ENCODE measurements at regions not wholly inside any gene's neighbourhood (a gene's known extent, or its start where the extent isn't known, plus 50 kb on each side); places are given as distances from the start of the nearest gene placed in this dataset.

DNA sequence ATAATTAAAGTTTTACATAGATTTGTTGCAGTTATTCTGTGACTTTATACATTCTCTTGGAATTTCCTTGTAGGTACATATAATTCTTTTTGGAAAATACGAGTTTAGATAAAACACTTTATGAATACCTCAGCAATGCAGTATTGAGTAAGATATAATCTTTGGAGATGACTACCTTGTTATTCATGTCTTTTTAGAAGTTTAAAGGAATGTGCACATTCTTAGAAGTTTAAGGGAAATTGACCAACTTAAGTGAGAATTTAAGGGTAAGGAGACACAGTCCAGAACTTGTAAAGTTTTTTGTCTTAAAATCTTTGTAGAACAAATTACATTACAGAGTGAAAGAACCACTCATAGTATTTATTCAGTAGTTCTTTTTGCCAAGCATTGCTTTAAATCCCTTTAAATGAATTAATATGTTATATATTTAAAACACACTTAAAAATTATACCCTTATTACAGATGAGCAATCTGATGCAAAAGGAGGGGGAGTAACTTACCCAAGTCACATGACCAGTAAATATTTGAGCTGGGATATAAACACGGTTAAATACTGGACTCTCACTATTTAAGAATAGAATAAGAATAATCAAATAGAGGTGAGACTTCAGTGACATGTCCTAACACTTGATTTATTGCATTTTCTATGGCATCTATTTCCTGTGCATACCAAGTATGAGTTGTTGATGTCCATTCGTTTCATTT is 139.5 kb upstream of the FERD3L start:
- no peak overlapping the region for H3K27ac ChIP-seq (ENCODE audit: insufficient read depth, low read length)
- H3K4ac ChIP-seq (ENCODE audit: low read depth, low read length), result no peak overlapping the region
- no peak overlapping the region for H4K91ac ChIP-seq (ENCODE audit: insufficient read depth, low read depth, low read length)
- in situ Hi-C loops (cut with MboI; ENCODE audit: low sequenced_read_pairs) (no loop called here), intact Hi-C loops (cut with micrococcal nuclease) (loop anchor here (5.0 kb wide), 1 partner anchor 62 kb away; no protein-coding TSS in a partner anchor), dilution Hi-C loops (cut with HindIII; ENCODE audit: low sequenced_read_pairs, unreplicated experiment) (no loop called here)
- ATAC-seq (ENCODE audit: low read depth) (peak; percentile 83), DNase-seq (peak; percentile 72)
- H2AFZ ChIP-seq (replicated peaks; ENCODE audit: low read length, poor library complexity), result no peak overlapping the region
- BruUV-seq (replicated peaks), result no TSS peak
- WGBS, 2 experiments (ENCODE audit: extremely low coverage in 2 of 2, insufficient read length in 1 of 2), result no CpG with 5 or more reads among the region's 3 CpGs
- H3K23ac ChIP-seq (ENCODE audit: low read depth, low read length), result no peak overlapping the region
- no peak overlapping the region for H2AK5ac ChIP-seq (ENCODE audit: low read depth, low read length)
- no peaks in the 10 kb centered on the region for H3K27me3 ChIP-seq (ENCODE audit: control insufficient read depth, insufficient read depth, low read length)
- peak overlapping the region in 1 of 2 experiments; percentile 11; a peak in 1 of 4 replicates for H4K8ac ChIP-seq (ENCODE audit: low read depth in 2 of 2, low read length in 2 of 2)
- H3K4me2 ChIP-seq (ENCODE audit: low read depth, low read length), result no peak overlapping the region
- TF ChIP-seq CEBPB (IDR thresholded peaks at IDR 0.05; ENCODE audit: low read depth, low read length), result peak; percentile 70
- TF ChIP-seq, protein P1, sequence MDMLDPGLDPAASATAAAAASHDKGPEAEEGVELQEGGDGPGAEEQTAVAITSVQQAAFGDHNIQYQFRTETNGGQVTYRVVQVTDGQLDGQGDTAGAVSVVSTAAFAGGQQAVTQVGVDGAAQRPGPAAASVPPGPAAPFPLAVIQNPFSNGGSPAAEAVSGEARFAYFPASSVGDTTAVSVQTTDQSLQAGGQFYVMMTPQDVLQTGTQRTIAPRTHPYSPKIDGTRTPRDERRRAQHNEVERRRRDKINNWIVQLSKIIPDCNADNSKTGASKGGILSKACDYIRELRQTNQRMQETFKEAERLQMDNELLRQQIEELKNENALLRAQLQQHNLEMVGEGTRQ (IDR thresholded peaks at IDR 0.05; ENCODE audit: low read depth, low read length), result peak; percentile 57; the same call in 1 of the 2 replicates
- no peak for TF ChIP-seq POLR2A (IDR thresholded peaks at IDR 0.05; ENCODE audit: low read depth, low read length)
- TF ChIP-seq CHD1 (IDR thresholded peaks at IDR 0.05; ENCODE audit: low read depth, low read length), result no peak
- no peak for TF ChIP-seq MAFK (IDR thresholded peaks at IDR 0.05; ENCODE audit: low read depth, low read length)
- TF ChIP-seq RFX5 (IDR thresholded peaks at IDR 0.05; ENCODE audit: low read depth, low read length), result no peak
- no peak overlapping the region; the same call in 1 of the 2 replicates for H2BK20ac ChIP-seq (ENCODE audit: low read depth, low read length)
- peak overlapping the region; percentile 40; the same call in 1 of the 2 replicates for H2BK120ac ChIP-seq (ENCODE audit: low read depth, low read length)
- no peaks in the 10 kb centered on the region for H4K20me1 ChIP-seq (ENCODE audit: insufficient read depth, low read length)
- no peaks in the 10 kb centered on the region for H3K79me1 ChIP-seq (ENCODE audit: low read depth in 1 of 2, low read length in 2 of 2)
- no peaks in the 10 kb centered on the region for H3K9me1 ChIP-seq (ENCODE audit: insufficient read depth, low read length)
- no peak overlapping the region for H3K56ac ChIP-seq (ENCODE audit: extremely low read depth, insufficient read depth, low read length)
- no peak overlapping the region for H2AK9ac ChIP-seq (replicated peaks; ENCODE audit: low read depth, low read length, poor library complexity)
- H2BK15ac ChIP-seq (ENCODE audit: low read depth, low read length), result no peak overlapping the region
- H3K9me3 ChIP-seq (ENCODE audit: control insufficient read depth, insufficient read depth, low read length), result no peaks in the 10 kb centered on the region; the same call in 1 of the 2 replicates
- no peaks in the 10 kb centered on the region for H3K4me1 ChIP-seq (ENCODE audit: control insufficient read depth, insufficient read depth, low read length)
- no peak overlapping the region for H3K9ac ChIP-seq (ENCODE audit: low read depth, low read length)
- no peak overlapping the region for H3K18ac ChIP-seq (ENCODE audit: low read depth, low read length)
- H3K4me3 ChIP-seq (ENCODE audit: insufficient read depth, low read depth, low read length), result no peak overlapping the region
- H2BK5ac ChIP-seq (ENCODE audit: low read depth, low read length, poor library complexity, severe bottlenecking), result peak overlapping the region; percentile 81
- H4K5ac ChIP-seq (ENCODE audit: low read depth, low read length), result no peak overlapping the region
- POLR2A ChIA-PET (ENCODE audit: unreplicated experiment), result no interaction called here
- no peak overlapping the region for H3K14ac ChIP-seq (replicated peaks; ENCODE audit: low read depth, low read length)
- no peaks in the 10 kb centered on the region for H3K36me3 ChIP-seq (ENCODE audit: control insufficient read depth, insufficient read depth, low read length)
- CTCF ChIA-PET, result no interaction called here
